Kidney (tissue), 13 donors: ENCODE measurements at regions not wholly inside any gene's neighbourhood (a gene's known extent, or its start where the extent isn't known, plus 50 kb on each side); places are given as distances from the start of the nearest gene placed in this dataset.

ENCODE experiments used
- DNase-seq, 5 donors: peaks; one replicate each; pipeline ENCODE4 v3.0.0-alpha.2; 2013 to 2020
- FAIRE-seq: peaks from 2 replicates; lab custom pipeline; 2012; peaks lifted over from hg19 to GRCh38; lab: Jason Lieb, UNC
- H3K27ac ChIP-seq, 2 donors: one replicate each; pipeline ENCODE4 v1.7.0; 2013; ENCODE audit warnings: low read depth in 2 of 2, low read length in 2 of 2, inconsistent platforms in 1 of 2
- H3K27me3 ChIP-seq: one replicate; pipeline ENCODE4 v1.7.1; 2013; ENCODE audit warnings: low read length, inconsistent platforms; ENCODE audit not compliant: control insufficient read depth, insufficient read depth
- H3K36me3 ChIP-seq, 3 donors: one replicate each; pipeline versions ENCODE4 v1.7.0 to v1.7.1; 2013; ENCODE audit warnings: low read length in 3 of 3, control low read depth in 1 of 3, inconsistent platforms in 1 of 3; ENCODE audit not compliant: insufficient read depth in 3 of 3, control insufficient read depth in 2 of 3
- H3K4me1 ChIP-seq, 3 donors: one replicate each; pipeline versions ENCODE4 v1.7.0 to v1.7.1; 2013; ENCODE audit warnings: low read length in 3 of 3, inconsistent platforms in 1 of 3, low read depth in 1 of 3; ENCODE audit not compliant: control insufficient read depth in 2 of 3, insufficient read depth in 2 of 3
- H3K4me3 ChIP-seq, 3 donors: one replicate each; pipeline versions ENCODE4 v1.7.0 to v1.8.1; 2013; ENCODE audit warnings: low read length in 3 of 3, control low read depth in 1 of 3, inconsistent platforms in 1 of 3
- H3K9ac ChIP-seq, 3 donors: one replicate each; pipeline versions ENCODE4 v1.7.0 to v1.7.1; 2013; ENCODE audit warnings: low read length in 3 of 3, control low read depth in 1 of 3, inconsistent platforms in 1 of 3
- H3K9me3 ChIP-seq, 3 donors: one replicate each; pipeline versions ENCODE4 v1.7.0 to v1.7.1; 2013; ENCODE audit warnings: low read length in 3 of 3, control low read depth in 1 of 3, inconsistent platforms in 1 of 3; ENCODE audit not compliant: control insufficient read depth in 2 of 3, insufficient read depth in 1 of 3
- intact Hi-C: fragments of 100-400 bp; cut with DNase I; formaldehyde crosslinking; loops from one replicate; pipeline ENCODE4 v1.11.1; 2022
- TF ChIP-seq, protein P1 (sequence below): IDR thresholded peaks from 3 replicates; pipeline ENCODE4 v1.5.1; 2012; ENCODE audit warnings: mild to moderate bottlenecking, moderate library complexity, borderline replicate concordance; ENCODE audit not compliant: insufficient read depth; ENCODE audit errors: extremely low read depth
- donor health status: control.
- donor health status: control.
- donor health status: control.
- donor health status: control.
- donor health status: control.
- donor health status: DM: yes; HTN: yes; CAD: no.
- donor health status: Normal renal cell carcinoma (clear cell type).

DNA sequence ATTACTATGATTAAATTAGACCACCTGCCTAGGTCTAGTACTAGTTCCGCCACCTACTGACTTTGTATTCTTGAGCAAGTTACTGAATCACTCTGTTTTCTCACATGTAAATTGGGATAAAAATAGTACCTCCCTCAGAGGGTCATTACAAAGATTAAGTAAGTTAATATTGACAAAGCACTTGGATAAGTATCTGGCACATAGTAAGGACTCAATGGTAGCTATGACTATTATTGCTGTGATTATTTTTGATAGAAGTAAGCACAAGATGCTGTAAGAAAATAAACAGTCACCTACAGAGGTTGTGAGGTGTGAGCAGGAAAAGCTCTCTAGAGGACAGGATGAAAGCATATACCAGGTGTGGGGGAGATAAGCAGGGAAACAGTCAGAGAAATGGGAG, 173.1 kb upstream of the PAPPA start:
- no peak overlapping the region for H3K9ac ChIP-seq
- H3K4me3 ChIP-seq: no peak overlapping the region
- H3K9me3 ChIP-seq: peaks cover 0 to 5% (median 0%) of the 10 kb centered on the region in 3 donors
- FAIRE-seq (no peak), DNase-seq (no peak)
- TF ChIP-seq, protein P1, sequence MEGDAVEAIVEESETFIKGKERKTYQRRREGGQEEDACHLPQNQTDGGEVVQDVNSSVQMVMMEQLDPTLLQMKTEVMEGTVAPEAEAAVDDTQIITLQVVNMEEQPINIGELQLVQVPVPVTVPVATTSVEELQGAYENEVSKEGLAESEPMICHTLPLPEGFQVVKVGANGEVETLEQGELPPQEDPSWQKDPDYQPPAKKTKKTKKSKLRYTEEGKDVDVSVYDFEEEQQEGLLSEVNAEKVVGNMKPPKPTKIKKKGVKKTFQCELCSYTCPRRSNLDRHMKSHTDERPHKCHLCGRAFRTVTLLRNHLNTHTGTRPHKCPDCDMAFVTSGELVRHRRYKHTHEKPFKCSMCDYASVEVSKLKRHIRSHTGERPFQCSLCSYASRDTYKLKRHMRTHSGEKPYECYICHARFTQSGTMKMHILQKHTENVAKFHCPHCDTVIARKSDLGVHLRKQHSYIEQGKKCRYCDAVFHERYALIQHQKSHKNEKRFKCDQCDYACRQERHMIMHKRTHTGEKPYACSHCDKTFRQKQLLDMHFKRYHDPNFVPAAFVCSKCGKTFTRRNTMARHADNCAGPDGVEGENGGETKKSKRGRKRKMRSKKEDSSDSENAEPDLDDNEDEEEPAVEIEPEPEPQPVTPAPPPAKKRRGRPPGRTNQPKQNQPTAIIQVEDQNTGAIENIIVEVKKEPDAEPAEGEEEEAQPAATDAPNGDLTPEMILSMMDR: no peak
- intact Hi-C loops: no loop called here
- no peaks in the 10 kb centered on the region for H3K36me3 ChIP-seq
- no peaks in the 10 kb centered on the region for H3K4me1 ChIP-seq
- H3K27ac ChIP-seq: no peak overlapping the region
- no peaks in the 10 kb centered on the region for H3K27me3 ChIP-seq

DNA sequence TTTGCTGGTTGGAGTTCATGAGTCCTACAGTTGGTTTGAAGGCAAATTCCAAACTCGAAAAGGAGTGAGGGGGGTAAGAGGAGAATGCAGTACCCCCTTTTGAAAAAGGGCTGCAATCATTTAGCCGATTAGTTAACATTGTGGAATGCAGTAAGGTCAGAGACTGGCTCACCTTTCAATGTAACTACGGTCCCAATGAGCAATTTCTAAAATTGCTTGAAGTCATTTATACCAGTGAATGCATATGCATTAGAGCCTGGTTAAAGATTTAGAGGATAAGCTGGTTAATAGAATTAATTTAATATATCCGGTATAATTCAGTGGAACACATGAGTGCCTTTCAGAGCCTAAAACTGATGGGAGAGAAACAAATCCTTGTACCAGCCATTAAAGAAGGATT, 172.6 kb upstream of the PAPPA start:
- Histone ChIP-seq H3K27me3 (no peaks in the 10 kb centered on the region), H3K36me3 (no peaks in the 10 kb centered on the region), H3K9me3 (peaks cover 0 to 5% (median 0%) of the 10 kb centered on the region in 3 donors), H3K27ac (no peak overlapping the region), H3K9ac (no peak overlapping the region), H3K4me1 (no peaks in the 10 kb centered on the region), H3K4me3 (no peak overlapping the region)
- TF ChIP-seq, protein P1: no peak
- intact Hi-C loops: no loop called here
- FAIRE-seq (no peak), DNase-seq (peak in 3 of 5 donors; percentile 10 to 52 (median 50))

DNA sequence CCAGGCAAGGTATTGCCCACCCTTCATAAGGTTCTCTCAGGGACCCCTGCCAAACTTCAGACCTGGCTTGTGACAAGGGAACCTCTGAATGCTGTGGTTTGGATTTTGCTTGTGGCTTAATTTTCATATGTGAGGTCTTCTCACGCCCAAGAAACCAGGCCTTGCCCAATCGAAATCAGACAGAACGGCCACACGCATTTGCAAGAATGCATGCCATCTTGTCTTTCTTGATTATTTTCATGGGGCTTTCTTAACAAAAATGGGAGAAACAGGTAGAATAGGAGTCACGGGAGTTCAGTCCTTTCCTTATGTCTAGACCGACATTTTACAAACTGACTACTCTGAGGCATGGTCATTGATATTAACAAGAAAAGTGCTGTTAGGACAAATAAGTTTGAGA, 170.2 kb upstream of the PAPPA start:
- intact Hi-C loops: no loop called here
- Histone ChIP-seq H3K4me3 (no peak overlapping the region), H3K9ac (no peak overlapping the region), H3K27ac (no peak overlapping the region), H3K27me3 (no peaks in the 10 kb centered on the region), H3K36me3 (no peaks in the 10 kb centered on the region), H3K9me3 (no peaks in the 10 kb centered on the region), H3K4me1 (no peaks in the 10 kb centered on the region)
- TF ChIP-seq, protein P1: no peak
- DNase-seq (no peak), FAIRE-seq (no peak)

DNA sequence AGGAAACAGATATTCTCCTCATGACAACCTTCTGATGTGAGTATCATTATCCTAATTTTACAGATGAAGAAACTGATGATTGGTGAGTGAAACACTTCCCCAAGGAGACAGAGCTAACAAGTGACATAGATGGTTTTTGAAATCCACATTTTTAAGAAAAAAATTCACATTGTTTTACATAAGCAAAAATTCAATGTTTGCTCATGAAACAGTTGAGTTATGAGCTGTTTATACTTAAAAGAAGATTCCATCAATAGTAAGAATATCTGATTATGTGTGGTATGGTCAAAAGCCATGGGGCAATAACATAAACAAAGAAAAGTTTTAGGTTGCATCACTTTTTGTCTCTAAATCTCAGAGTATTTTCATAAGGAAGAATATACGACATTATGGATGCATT, 167.9 kb upstream of the PAPPA start:
- H3K9ac ChIP-seq: no peak overlapping the region
- H3K36me3 ChIP-seq: no peaks in the 10 kb centered on the region
- H3K4me3 ChIP-seq: no peak overlapping the region
- H3K4me1 ChIP-seq: no peaks in the 10 kb centered on the region
- no peak for FAIRE-seq
- no peaks in the 10 kb centered on the region for H3K9me3 ChIP-seq
- TF ChIP-seq, protein P1: no peak
- no peak for DNase-seq
- no peak overlapping the region for H3K27ac ChIP-seq
- no peaks in the 10 kb centered on the region for H3K27me3 ChIP-seq
- intact Hi-C loops: no loop called here
